ENCODE measurements at regions not wholly inside any gene's neighbourhood (a gene's known extent, or its start where the extent isn't known, plus 50 kb on each side); places are given as distances from the start of the nearest gene placed in this dataset.

DNA sequence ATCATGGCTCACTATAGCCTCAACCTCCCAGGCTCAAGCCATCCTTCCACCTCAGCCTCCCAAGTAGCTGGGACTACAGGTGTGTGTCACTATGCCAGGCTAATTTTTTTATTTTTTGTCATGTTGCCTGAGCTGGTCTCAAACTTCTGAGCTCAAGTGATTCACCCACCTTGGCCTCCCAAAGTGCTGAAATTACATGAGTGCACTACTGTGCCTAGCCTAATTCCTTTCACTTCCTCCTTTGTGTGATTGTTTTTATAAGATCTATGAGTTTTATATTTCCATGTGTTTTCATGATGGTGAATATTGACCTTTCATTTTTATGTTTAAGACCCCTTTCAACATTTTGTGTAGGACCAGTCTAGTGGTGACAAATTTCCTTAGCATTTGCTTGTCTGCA lies 55.2 kb upstream of the IL12B start:
- no peak for TF ChIP-seq POLR2AphosphoS5 (IDR thresholded peaks at IDR 0.05; ENCODE audit: low read depth, low read length)
- TF ChIP-seq SIN3A (IDR thresholded peaks at IDR 0.05; ENCODE audit: borderline replicate concordance, insufficient read depth, low read length): no peak
- TF ChIP-seq TAF1 (IDR thresholded peaks at IDR 0.05; ENCODE audit: borderline replicate concordance, insufficient read depth, low read length): no peak
- TF ChIP-seq REST (IDR thresholded peaks at IDR 0.05; ENCODE audit: insufficient read depth in 1 of 2, low read depth in 2 of 2, low read length in 2 of 2): no peak
- TF ChIP-seq FOXP2 (optimal IDR thresholded peaks at IDR 0.05; ENCODE audit: borderline replicate concordance, extremely low read depth, extremely low read length, insufficient read depth): no peak

- TF ChIP-seq SIN3A (IDR thresholded peaks at IDR 0.05; ENCODE audit: borderline replicate concordance, insufficient read depth, low read length) (no peak), REST (IDR thresholded peaks at IDR 0.05; ENCODE audit: insufficient read depth in 1 of 2, low read depth in 2 of 2, low read length in 2 of 2) (no peak), POLR2AphosphoS5 (IDR thresholded peaks at IDR 0.05; ENCODE audit: low read depth, low read length) (no peak), TAF1 (IDR thresholded peaks at IDR 0.05; ENCODE audit: borderline replicate concordance, insufficient read depth, low read length) (no peak), FOXP2 (optimal IDR thresholded peaks at IDR 0.05; ENCODE audit: borderline replicate concordance, extremely low read depth, extremely low read length, insufficient read depth) (no peak)
Observed at GRCh38 chr5:159386028-159386711, 55.9 kb upstream of the IL12B start.

DNA sequence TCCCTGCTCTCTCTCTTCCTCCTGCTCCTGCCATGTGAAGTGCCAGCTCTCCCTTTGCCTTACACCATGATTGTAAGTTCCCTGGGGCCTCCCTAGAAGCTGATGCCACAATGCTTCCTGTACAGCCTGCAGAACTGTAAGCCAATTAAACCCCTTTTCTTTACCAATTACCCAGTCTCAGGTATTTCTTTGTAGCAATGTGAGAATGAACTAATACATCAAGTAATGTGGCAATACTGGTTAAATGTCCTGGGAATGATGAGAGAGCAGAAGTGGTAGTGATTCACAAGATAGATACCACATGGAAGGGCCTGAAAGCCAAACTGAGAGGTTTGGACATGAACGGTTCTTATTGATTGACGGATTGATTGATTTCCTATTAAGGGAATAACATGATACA lies 62.6 kb upstream of the IL12B start:
- TF ChIP-seq POLR2AphosphoS5 (IDR thresholded peaks at IDR 0.05; ENCODE audit: low read depth, low read length) (no peak), TAF1 (IDR thresholded peaks at IDR 0.05; ENCODE audit: borderline replicate concordance, insufficient read depth, low read length) (no peak), REST (IDR thresholded peaks at IDR 0.05; ENCODE audit: insufficient read depth in 1 of 2, low read depth in 2 of 2, low read length in 2 of 2) (no peak)

GRCh38 chr5:159393854-159394274 lies 63.6 kb upstream of the IL12B start:
- TF ChIP-seq POLR2AphosphoS5 (IDR thresholded peaks at IDR 0.05; ENCODE audit: low read depth, low read length): no peak
- no peak for TF ChIP-seq FOXP2 (optimal IDR thresholded peaks at IDR 0.05; ENCODE audit: borderline replicate concordance, extremely low read depth, extremely low read length, insufficient read depth)
- TF ChIP-seq REST (IDR thresholded peaks at IDR 0.05; ENCODE audit: insufficient read depth in 1 of 2, low read depth in 2 of 2, low read length in 2 of 2): no peak
- TF ChIP-seq SIN3A (IDR thresholded peaks at IDR 0.05; ENCODE audit: borderline replicate concordance, insufficient read depth, low read length): no peak
- TF ChIP-seq TAF1 (IDR thresholded peaks at IDR 0.05; ENCODE audit: borderline replicate concordance, insufficient read depth, low read length): no peak

GRCh38 chr5:159395202-159395601 lies 64.9 kb upstream of the IL12B start:
- TF ChIP-seq REST (IDR thresholded peaks at IDR 0.05; ENCODE audit: insufficient read depth in 1 of 2, low read depth in 2 of 2, low read length in 2 of 2) (no peak), TAF1 (IDR thresholded peaks at IDR 0.05; ENCODE audit: borderline replicate concordance, insufficient read depth, low read length) (no peak), SIN3A (IDR thresholded peaks at IDR 0.05; ENCODE audit: borderline replicate concordance, insufficient read depth, low read length) (no peak), POLR2AphosphoS5 (IDR thresholded peaks at IDR 0.05; ENCODE audit: low read depth, low read length) (no peak), FOXP2 (optimal IDR thresholded peaks at IDR 0.05; ENCODE audit: borderline replicate concordance, extremely low read depth, extremely low read length, insufficient read depth) (no peak)
